ENCODE measurements at regions not wholly inside any gene's neighbourhood (a gene's known extent, or its start where the extent isn't known, plus 50 kb on each side); places are given as distances from the start of the nearest gene placed in this dataset.

- TF ChIP-seq CTCF (conservative IDR thresholded peaks at IDR 0.05; ENCODE audit: low read depth, low read length), result no peak
- no peak for TF ChIP-seq EZH2phosphoT487 (IDR thresholded peaks at IDR 0.05; ENCODE audit: borderline replicate concordance, low read length)
Measured at GRCh38 chr4:13112030-13112429, 372.1 kb downstream of the RAB28 start.

Data from PC-3 (cell line).